ENCODE measurements at regions not wholly inside any gene's neighbourhood (a gene's known extent, or its start where the extent isn't known, plus 50 kb on each side); places are given as distances from the start of the nearest gene placed in this dataset.

DNA sequence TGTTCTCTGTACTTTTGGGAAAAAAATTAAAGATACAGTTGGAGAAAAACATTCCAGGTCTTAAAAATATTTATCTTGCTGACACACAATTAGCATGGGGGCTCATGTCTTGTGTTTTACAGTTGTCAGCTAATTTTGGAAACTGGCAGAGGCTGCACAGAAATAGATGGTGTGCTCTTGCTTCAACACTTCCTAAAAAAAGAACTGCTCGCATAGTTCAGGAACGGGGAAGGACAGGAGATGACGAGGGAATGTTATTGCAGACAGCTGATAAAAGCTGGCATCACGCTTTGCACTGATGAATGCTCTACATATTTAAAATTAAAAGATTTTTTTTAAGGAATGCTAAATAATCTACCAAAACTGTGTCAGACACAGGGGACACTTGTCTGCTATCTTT, 103.5 kb upstream of the CELF2 start:
- no peak overlapping the region for H3K27ac Mint-ChIP-seq
- ATAC-seq, result no peak
- no peaks in the 10 kb centered on the region for H3K9me3 Mint-ChIP-seq
- no peaks in the 10 kb centered on the region for H3K4me1 Mint-ChIP-seq
- DNase-seq, result no peak
- H3K4me3 Mint-ChIP-seq, result no peak overlapping the region
- H3K27me3 Mint-ChIP-seq, result peaks cover 8% of the 10 kb centered on the region

DNA sequence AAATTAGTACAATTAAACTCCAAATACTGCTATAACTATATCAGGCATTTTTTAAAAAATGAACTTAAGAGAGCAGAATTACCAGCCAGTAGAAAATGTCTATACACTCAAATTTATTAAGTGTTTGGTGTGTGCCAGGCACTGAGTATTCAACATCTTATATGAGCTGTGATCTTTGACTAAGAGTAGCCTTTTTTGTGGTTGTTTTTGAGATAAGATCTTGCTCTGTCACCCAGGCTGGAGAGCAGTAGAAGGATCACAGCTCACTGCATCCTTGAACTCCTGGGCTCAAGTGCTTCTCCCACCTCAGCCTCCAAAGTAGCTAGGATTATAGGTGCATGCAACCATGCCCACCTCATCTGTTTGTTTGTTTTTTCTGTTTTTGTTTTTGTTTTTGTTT, 102.5 kb upstream of the CELF2 start:
- DNase-seq (no peak), ATAC-seq (no peak)
- Mint-ChIP-seq H3K4me3 (no peak overlapping the region), H3K4me1 (no peaks in the 10 kb centered on the region), H3K27ac (no peak overlapping the region), H3K9me3 (no peaks in the 10 kb centered on the region), H3K27me3 (peaks cover 13% of the 10 kb centered on the region)

DNA sequence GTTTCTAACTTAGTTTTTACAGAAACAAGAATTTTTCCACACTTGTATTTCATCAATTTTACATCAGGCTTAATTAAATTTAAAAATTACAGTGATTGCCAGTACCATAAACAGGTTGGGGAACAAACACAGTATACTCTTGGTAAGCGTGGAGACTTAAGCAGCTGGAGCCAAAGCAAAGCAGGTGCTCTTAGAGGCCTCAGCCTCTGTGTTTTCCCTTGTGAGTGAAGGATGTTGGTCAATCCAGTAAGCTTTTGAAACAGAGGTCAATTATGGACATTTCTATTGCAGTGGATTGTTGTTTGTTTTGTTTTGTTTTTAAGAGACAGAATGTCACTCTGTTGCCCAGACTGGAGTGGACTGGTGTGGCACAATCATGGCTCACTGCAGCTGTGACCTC, 100.6 kb upstream of the CELF2 start:
- Mint-ChIP-seq H3K27ac (no peak overlapping the region), H3K4me1 (no peaks in the 10 kb centered on the region), H3K27me3 (peaks cover 30% of the 10 kb centered on the region), H3K4me3 (no peak overlapping the region), H3K9me3 (no peaks in the 10 kb centered on the region)
- DNase-seq (no peak), ATAC-seq (no peak)

DNA sequence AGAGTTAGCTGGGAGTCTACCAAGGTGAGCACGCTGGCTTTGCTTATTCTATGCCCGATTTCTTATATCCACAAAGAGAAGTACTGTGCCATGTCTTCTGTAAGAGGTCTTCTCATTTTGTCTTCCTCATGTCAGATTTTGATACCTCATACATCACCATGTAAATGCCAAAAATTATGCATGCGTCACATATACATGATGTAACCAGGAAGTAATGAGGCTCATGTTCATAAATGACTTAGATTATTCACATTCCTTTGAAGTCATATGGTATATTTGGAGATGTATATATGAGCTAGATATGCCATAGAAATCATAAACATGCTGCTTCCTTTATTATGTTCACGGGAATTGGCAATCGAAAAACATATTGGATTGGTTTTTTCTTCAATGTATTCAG, 97.7 kb upstream of the CELF2 start:
- no peak for DNase-seq
- Mint-ChIP-seq H3K27me3 (peaks cover 35% of the 10 kb centered on the region), H3K9me3 (no peaks in the 10 kb centered on the region), H3K4me1 (no peaks in the 10 kb centered on the region), H3K4me3 (no peak overlapping the region), H3K27ac (peak overlapping the region in 1 of 2 donors; percentile 35)
- ATAC-seq, result no peak

DNA sequence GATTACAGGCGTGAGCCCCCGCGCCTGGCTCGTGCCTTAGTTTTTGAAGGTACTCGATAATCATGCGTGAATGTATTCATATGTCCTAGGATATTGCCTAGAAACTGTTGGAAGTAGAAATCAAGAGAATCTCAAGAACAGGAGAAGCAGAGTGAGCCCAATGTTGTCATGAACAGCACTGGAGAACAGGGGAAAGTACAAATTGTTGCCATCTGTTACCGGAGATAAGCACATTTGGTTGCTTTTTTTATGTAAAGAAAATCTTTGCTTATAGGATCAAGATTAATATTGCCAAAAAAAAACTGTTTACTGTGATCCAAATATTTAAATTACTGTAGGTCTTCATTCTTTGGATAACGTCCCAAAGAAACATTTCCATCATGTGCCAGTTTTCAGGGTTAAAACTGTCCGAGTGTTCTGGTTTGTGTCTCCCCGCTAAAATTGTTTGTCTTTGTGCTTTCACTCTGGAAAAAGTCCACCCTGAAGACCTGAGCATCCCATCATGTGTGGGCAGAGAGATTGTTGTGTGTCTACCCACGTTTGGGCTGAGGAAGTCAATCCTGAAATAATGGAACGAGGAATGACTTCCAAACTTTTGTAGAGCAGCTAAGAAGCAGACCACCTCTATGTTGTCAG, 95.7 kb upstream of the CELF2 start:
- Mint-ChIP-seq H3K27ac (peak overlapping the region in 1 of 2 donors; percentile 50), H3K4me3 (no peak overlapping the region)

DNA sequence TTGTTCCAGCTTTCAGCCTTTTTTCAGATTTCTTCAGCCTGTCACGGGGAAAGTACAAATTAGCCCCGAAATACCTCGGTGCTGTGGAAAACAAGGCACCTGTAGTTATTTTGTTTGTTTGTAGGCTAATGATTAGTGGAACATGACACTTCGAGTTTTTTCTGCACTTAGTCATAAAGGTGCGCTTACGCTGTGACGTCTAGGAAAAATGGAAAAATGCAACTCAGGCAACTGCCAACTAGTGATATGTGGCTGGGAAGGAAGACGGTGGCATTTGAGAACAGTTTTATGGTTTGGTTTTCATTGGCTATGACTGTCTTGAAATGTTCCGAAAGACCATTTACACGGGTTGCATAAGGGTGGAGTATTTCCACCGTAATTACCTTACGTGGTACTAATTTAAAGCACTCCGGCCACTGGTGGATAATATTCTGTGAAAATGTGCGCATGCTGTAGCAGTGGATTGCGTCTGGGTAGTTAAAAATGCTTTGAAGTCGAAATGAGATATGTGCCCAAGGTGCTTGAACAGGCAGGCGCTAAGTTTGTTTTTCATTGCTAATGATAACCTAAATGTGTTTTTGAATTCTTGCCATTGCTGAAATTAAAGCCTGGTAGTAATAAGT, 94.5 kb upstream of the CELF2 start:
- H3K27ac Mint-ChIP-seq, result no peak overlapping the region
- H3K27me3 Mint-ChIP-seq, result peaks cover 35% of the 10 kb centered on the region

More for the DNA sequence above, 95.7 kb upstream of the CELF2 start:
- ATAC-seq (no peak), DNase-seq (no peak)
- Mint-ChIP-seq H3K4me1 (no peaks in the 10 kb centered on the region), H3K27me3 (peaks cover 35% of the 10 kb centered on the region), H3K9me3 (no peaks in the 10 kb centered on the region)

DNA sequence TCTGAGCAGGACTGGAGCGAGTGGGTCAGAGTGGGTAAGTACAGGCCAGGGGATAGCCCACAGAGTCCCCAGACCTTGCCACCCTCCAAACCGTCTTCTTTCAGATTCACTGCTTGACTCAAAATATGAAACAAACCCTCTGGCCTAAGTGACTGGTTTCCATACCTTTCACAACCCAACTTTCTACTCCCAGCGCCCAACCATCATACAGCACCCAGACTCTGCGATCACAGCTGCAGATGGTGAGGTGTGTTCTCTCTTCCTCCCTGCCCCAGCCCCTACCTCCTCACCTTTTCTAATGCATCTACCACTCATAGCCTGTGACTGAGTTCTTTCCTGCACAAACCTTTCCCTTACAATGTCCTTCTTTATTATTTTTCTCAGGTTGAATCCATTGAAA, 92.0 kb upstream of the CELF2 start:
- Mint-ChIP-seq H3K9me3 (no peaks in the 10 kb centered on the region), H3K27me3 (peaks cover 18% of the 10 kb centered on the region), H3K4me1 (no peaks in the 10 kb centered on the region), H3K4me3 (no peak overlapping the region), H3K27ac (no peak overlapping the region)
- DNase-seq (no peak), ATAC-seq (no peak)

More for the DNA sequence above, 94.5 kb upstream of the CELF2 start:
- no peaks in the 10 kb centered on the region for H3K9me3 Mint-ChIP-seq
- H3K4me3 Mint-ChIP-seq, result no peak overlapping the region
- ATAC-seq, result no peak
- H3K4me1 Mint-ChIP-seq, result no peaks in the 10 kb centered on the region
- DNase-seq, result no peak

DNA sequence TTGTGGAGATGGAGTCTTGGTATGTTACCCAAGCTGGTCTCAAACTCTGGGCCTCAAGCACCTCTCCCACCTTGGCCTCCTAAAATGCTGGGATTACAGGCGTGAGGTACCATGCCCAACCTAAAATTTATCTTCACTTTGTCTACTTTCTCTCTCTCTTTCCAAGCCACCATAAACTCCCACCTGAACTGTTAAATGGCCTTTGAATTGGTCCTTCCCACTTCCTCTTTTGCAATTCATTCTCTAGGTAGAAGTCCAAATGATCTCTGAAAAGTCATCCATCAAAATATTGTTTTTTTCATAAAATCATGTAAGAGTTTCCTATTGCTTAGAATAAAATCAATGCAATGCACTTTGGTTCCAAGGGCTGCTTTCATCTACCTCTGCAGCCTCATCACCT, 90.1 kb upstream of the CELF2 start:
- DNase-seq, result no peak
- Mint-ChIP-seq H3K27me3 (no peaks in the 10 kb centered on the region), H3K4me3 (no peak overlapping the region), H3K9me3 (no peaks in the 10 kb centered on the region), H3K27ac (no peak overlapping the region), H3K4me1 (no peaks in the 10 kb centered on the region)
- no peak for ATAC-seq

DNA sequence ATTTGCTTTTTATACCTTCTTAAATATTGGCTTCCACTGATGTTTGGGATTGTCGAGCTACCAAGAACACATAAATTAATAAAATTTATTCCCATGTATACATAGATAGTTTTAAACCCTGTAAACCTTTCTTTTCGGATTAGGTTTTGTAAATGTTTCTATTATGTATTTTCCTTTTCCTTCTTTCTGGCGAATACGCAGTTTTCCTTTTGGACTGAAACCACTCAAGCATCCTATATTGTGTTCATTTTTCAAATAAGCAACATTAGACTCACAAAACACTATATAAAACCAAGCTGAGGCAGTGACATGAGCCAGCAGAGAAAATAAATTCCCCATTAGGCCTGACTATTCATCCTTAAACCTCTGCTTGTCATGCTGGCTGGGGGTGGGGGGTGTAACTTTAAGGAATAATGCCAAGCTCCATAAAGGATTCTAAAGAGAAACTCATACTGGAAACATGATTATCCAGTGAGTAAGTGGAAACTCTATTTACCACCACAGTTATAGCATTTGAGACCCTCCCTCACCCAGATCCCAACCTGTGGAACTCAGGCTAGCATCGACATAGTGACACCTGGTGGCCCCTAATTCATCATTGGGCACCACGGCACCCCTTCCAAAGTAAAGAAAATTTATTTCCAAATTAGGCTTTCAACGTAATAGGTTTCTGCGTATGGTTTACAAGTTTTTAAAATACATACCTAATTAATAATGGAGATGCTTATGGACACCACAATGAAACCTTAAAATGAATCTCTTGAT, 86.5 kb upstream of the CELF2 start:
- Mint-ChIP-seq H3K27ac (no peak overlapping the region), H3K9me3 (no peaks in the 10 kb centered on the region), H3K27me3 (no peaks in the 10 kb centered on the region), H3K4me1 (no peaks in the 10 kb centered on the region), H3K4me3 (no peak overlapping the region)
- ATAC-seq (no peak), DNase-seq (no peak)

DNA sequence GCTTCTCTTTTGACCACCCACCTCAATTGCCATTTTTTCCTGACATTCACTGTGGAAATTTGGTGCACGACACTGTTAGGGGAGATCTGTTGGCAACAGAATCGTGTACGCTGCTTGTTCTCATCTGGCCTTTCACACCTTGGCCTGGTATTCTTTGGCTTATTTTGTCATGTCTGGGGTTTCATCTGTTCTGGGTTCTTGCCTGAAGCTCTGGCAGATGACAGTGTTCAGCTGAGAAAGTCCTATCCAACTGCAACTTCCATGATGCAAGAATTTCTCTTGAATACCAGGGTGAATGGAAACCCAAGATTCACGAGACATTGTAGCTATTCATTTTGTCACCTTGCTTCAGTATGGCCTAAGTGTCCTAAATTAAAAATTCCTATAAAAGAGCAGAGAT, 82.6 kb upstream of the CELF2 start:
- no peaks in the 10 kb centered on the region for H3K27me3 Mint-ChIP-seq
- DNase-seq, result no peak
- no peaks in the 10 kb centered on the region for H3K4me1 Mint-ChIP-seq
- H3K9me3 Mint-ChIP-seq, result no peaks in the 10 kb centered on the region
- H3K4me3 Mint-ChIP-seq, result no peak overlapping the region
- no peak for ATAC-seq
- H3K27ac Mint-ChIP-seq, result no peak overlapping the region

DNA sequence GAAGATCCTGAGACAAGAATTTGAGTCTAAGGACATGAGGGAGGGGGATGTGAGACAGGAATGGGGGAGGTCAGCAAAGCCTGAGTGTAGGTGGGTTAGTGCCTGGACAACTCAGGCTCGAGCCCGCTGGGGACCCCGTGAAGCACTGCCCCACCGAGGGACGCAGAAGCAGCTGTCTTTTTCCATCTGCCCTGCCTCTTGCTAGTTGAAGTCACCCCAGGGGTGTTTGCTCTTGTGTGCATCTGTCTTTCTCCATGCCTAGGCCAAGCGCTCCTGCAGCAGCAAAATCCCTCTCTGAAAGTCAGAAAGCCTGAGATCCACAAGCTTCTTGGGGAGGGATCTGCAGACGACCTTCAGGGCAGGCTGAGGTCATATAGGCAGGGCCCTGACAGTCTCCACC, 79.0 kb upstream of the CELF2 start:
- Mint-ChIP-seq H3K4me1 (no peaks in the 10 kb centered on the region), H3K4me3 (no peak overlapping the region), H3K27ac (no peak overlapping the region), H3K27me3 (peaks cover 7% of the 10 kb centered on the region), H3K9me3 (peaks cover 0 to 7% of the 10 kb centered on the region in 2 donors)
- DNase-seq (no peak), ATAC-seq (no peak)

DNA sequence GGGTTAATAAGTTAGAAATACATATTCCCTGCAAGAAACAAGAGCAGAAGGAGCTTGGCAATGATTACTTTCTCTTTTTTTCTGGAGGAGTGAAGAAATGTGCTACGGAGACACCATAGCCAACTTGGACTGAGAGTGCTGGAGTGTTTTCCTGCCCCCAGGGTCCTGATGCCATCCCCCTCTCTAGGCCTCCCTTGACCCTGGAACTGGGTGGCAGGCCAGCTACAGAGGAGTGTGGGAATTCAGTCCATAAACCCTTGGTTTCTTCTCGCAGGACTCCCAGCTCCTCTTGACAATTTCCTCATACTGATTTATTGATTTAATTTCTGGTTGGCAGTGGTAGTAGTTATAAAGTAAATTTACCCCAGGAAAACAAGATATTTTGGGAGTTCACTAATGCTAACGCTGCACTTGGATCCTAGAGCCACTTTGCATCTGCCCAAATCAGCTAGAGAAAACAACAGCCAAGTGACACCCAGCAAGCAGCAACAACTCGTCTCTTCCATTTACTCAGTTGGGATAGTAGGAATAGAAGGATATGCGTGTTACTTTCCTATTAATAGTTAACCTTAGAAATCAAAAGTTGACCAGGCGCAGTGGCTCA, 76.4 kb upstream of the CELF2 start:
- Mint-ChIP-seq H3K4me1 (no peaks in the 10 kb centered on the region), H3K9me3 (peaks cover 0 to 7% of the 10 kb centered on the region in 2 donors), H3K27ac (no peak overlapping the region), H3K27me3 (peaks cover 31% of the 10 kb centered on the region), H3K4me3 (no peak overlapping the region)
- DNase-seq (no peak), ATAC-seq (no peak)

DNA sequence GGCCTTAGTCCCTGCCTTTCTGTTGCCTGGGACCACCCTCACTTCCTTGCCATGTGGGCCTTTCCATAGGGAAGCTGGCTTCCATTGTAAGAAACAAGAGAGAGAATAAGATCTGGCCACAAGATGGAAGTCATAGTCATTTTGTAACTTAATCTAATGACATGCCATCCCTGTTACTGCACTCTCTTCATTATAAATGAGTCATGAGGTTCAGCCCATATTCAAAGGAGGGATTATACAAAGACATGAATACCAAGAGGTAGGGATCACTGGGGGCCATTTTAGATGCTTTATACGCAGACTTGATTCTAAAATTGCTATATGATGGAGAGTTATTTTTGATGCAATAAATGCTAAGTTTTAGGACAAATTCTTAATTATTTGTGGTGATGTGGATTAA, 75.2 kb upstream of the CELF2 start:
- Mint-ChIP-seq H3K4me1 (no peaks in the 10 kb centered on the region), H3K4me3 (no peak overlapping the region), H3K27me3 (peaks cover 31% of the 10 kb centered on the region), H3K27ac (peak overlapping the region in 1 of 2 donors; percentile 82), H3K9me3 (peaks cover 0 to 7% of the 10 kb centered on the region in 2 donors)
- DNase-seq, result no peak
- ATAC-seq, result no peak

DNA sequence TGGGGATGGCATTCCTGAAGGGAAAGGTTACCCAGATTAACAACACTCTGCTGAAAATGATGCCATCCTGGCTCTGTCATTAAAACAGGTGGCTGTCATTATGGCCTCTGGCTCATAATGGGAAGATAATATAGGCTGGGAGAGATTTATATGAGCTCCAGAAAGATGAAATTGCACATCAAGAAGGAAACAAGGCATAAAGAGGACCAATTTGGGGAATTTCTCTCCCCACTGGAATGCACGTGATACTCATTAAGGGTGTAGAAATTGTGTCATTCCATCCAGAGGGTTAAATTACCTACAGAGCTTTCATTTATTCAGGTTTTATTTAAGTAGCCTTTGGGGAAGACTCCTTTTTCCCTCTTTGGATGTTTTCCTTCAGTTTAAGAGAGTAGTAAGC, 71.6 kb upstream of the CELF2 start:
- ATAC-seq, result no peak
- H3K27me3 Mint-ChIP-seq, result peaks cover 38% of the 10 kb centered on the region

DNA sequence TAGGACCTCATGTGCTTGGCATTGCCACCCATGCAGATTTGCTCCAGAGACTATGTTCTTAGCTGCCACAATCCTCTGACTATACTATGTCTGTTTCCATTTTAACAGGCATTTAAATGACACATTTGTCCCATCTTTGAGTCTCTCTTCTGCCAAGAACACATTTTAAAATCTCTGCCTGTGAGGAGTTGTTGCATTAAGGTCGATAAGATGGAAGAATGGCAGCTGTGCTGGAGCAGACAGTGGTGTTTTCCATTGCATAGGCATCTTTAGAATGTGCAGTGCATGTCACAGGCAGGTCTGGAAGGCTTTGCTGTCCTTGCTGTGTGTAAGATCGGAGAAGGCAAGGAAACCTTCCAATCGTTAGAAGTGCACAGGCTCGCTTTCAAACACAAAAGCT, 70.9 kb upstream of the CELF2 start:
- no peak for DNase-seq
- H3K27ac Mint-ChIP-seq, result no peak overlapping the region
- H3K27me3 Mint-ChIP-seq, result peaks cover 38% of the 10 kb centered on the region
- H3K4me1 Mint-ChIP-seq, result no peaks in the 10 kb centered on the region
- H3K4me3 Mint-ChIP-seq, result no peak overlapping the region
- peaks cover 0 to 7% of the 10 kb centered on the region in 2 donors for H3K9me3 Mint-ChIP-seq
- no peak for ATAC-seq

More for the DNA sequence above, 71.6 kb upstream of the CELF2 start:
- Mint-ChIP-seq H3K4me3 (no peak overlapping the region), H3K27ac (no peak overlapping the region), H3K4me1 (no peaks in the 10 kb centered on the region), H3K9me3 (peaks cover 0 to 7% of the 10 kb centered on the region in 2 donors)
- DNase-seq, result no peak

DNA sequence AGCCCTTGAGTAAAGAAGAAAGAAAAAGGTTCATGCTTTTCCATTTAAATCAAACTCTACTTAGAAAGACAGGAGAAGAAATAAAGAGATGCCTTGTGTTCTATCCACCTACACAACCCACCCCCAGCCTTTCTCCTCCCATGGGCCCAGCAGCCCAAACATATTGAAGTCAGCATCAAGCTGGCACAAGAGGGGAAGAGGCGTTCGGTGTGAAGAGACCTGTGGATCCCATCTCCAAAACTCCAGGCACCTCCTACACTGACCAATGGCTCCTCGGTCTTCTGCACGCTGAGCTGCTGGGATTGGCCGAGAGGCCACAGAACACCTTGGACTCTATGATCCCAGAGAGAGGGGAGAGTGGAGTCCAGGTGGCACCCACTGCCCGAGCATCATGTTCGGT, 66.0 kb upstream of the CELF2 start:
- ATAC-seq, result no peak
- Mint-ChIP-seq H3K27ac (no peak overlapping the region), H3K9me3 (no peaks in the 10 kb centered on the region), H3K27me3 (peaks cover 7% of the 10 kb centered on the region), H3K4me1 (no peaks in the 10 kb centered on the region), H3K4me3 (no peak overlapping the region)
- DNase-seq, result no peak
